Type B pancreatic cell (in vitro differentiated cells): ENCODE measurements at regions not wholly inside any gene's neighbourhood (a gene's known extent, or its start where the extent isn't known, plus 50 kb on each side); places are given as distances from the start of the nearest gene placed in this dataset.

Experiments
- DNase-seq: peaks from one replicate; pipeline ENCODE4 v3.0.0; 2021; ENCODE audit warnings: mixed read lengths; ENCODE audit not compliant: unreplicated experiment; ENCODE audit errors: extremely low spot score
- H3K27ac Mint-ChIP-seq: 2 replicates; pipeline ENCODE4 v1.8.0; 2021; ENCODE audit warnings: mild to moderate bottlenecking, mixed read lengths
- H3K27me3 Mint-ChIP-seq: 2 replicates; pipeline ENCODE4 v1.8.0; 2021; ENCODE audit warnings: mixed read lengths
- H3K36me3 Mint-ChIP-seq: 2 replicates; pipeline ENCODE4 v1.8.0; 2021; ENCODE audit warnings: mixed read lengths
- H3K4me1 Mint-ChIP-seq: one replicate; pipeline ENCODE4 v1.8.0; 2021; ENCODE audit warnings: mixed read lengths; ENCODE audit not compliant: unreplicated experiment
- H3K4me3 Mint-ChIP-seq: 2 replicates; pipeline ENCODE4 v1.8.0; 2021; ENCODE audit warnings: mild to moderate bottlenecking, mixed read lengths
- H3K9me3 Mint-ChIP-seq: 2 replicates; pipeline ENCODE4 v1.8.0; 2021; ENCODE audit warnings: mixed read lengths
- CTCF ChIP-seq: fragments of 200-600 bp; sonication (generic); conservative IDR thresholded peaks from 2 replicates; pipeline ENCODE4 v1.5.0; 2021; ENCODE audit warnings: antibody characterized with exemption, mild to moderate bottlenecking

GRCh38 chr4:71268166-71268565 is 70.7 kb upstream of the SLC4A4 start:
- Mint-ChIP-seq H3K4me3 (no peak overlapping the region), H3K9me3 (peaks cover 4% of the 10 kb centered on the region), H3K36me3 (no peaks in the 10 kb centered on the region), H3K27ac (no peak overlapping the region), H3K4me1 (peaks cover 24% of the 10 kb centered on the region), H3K27me3 (no peaks in the 10 kb centered on the region)
- no peak for DNase-seq
- no peak for TF ChIP-seq CTCF

DNA sequence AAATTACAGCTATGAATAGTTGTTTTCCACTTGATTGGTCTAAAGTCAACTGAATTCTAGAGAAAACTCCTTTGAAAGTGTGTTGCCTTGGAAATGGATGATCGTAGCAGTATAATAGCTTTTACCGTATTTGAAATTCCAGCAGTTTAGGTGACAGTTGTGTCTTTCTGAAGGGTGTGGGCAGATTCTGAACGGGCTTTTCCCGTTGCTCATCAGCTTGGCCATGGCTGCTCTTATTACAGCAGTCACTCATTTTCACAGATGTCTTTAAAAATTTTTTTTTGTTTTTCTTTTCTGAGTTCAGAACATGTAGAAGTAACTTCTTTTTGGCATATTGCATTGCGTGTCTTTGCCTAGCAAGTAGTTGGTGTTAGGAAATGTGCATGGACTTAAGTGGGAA is 69.6 kb upstream of the SLC4A4 start:
- Mint-ChIP-seq H3K4me3 (no peak overlapping the region), H3K27me3 (no peaks in the 10 kb centered on the region), H3K4me1 (peaks cover 24% of the 10 kb centered on the region), H3K36me3 (no peaks in the 10 kb centered on the region), H3K9me3 (peaks cover 4% of the 10 kb centered on the region), H3K27ac (no peak overlapping the region)
- no peak for TF ChIP-seq CTCF
- DNase-seq, result no peak

DNA sequence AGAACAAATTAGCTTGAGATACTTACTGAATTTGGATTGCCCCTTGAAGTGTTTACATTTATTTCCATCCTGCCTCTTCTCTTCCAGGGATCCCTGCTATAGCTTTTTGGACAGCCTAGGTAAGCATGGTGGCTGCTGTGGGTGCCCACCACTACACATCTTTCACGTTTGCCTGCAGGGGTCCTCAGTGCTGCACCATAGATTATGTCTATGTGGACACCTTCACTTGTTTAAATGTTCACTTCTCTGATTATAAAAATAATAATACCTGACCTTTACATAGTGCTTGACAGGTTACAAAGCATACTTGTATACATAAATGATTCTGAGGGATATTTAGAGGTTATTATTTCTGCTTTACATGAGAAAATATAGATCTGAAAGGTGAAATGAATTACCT is 67.9 kb upstream of the SLC4A4 start:
- Mint-ChIP-seq H3K9me3 (peaks cover 4% of the 10 kb centered on the region), H3K4me1 (peaks cover 27% of the 10 kb centered on the region), H3K27ac (no peak overlapping the region), H3K27me3 (no peaks in the 10 kb centered on the region), H3K36me3 (no peaks in the 10 kb centered on the region), H3K4me3 (no peak overlapping the region)
- no peak for DNase-seq
- peak; percentile 63 for TF ChIP-seq CTCF

DNA sequence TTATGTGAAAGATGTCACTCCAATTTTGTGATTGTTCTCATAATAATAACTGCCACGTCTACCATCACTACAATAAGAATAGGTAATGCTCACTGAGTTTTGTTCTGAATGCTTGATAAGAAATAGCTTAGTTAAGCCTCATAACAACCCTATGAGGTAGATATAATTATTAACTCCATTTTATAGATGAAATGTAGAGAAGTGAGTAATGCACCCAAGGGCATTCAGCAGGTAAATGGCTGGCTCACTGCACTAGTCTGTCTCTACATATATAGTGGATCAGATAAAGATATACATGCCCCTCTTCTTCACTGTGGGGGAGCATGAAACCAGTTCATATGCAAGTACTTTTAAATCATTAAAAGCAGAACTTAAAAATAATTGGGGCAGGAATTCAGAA is 65.8 kb upstream of the SLC4A4 start:
- DNase-seq, result no peak
- no peaks in the 10 kb centered on the region for H3K27me3 Mint-ChIP-seq
- H3K36me3 Mint-ChIP-seq, result no peaks in the 10 kb centered on the region
- H3K4me3 Mint-ChIP-seq, result no peak overlapping the region
- no peak overlapping the region for H3K27ac Mint-ChIP-seq
- H3K4me1 Mint-ChIP-seq, result peaks cover 16% of the 10 kb centered on the region
- TF ChIP-seq CTCF, result no peak
- H3K9me3 Mint-ChIP-seq, result peaks cover 4% of the 10 kb centered on the region

DNA sequence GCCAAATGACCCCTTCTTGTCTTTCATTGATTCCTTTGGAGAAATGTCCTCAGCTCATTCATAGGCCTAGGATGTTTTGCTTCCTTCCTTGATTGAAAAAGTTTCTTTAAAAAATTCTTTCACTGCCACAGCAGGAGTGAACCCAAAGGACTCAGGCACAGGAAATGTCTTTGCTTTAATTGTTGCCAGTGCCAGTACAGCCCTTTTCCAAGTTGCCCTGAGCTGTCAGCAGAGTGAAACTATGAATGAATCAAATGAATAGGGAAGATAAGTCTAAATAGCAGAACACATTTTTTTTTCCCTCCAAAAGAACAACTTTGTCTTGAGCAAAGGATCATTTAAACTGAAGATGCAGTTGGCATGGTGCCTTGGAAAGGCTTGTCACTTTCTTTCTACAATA is 63.8 kb upstream of the SLC4A4 start:
- no peaks in the 10 kb centered on the region for H3K27me3 Mint-ChIP-seq
- H3K4me3 Mint-ChIP-seq, result no peak overlapping the region
- no peaks in the 10 kb centered on the region for H3K9me3 Mint-ChIP-seq
- no peak for TF ChIP-seq CTCF
- peaks cover 3% of the 10 kb centered on the region for H3K4me1 Mint-ChIP-seq
- DNase-seq, result no peak
- H3K36me3 Mint-ChIP-seq, result no peaks in the 10 kb centered on the region
- no peak overlapping the region for H3K27ac Mint-ChIP-seq

- H3K27me3 Mint-ChIP-seq, result no peaks in the 10 kb centered on the region
- no peaks in the 10 kb centered on the region for H3K9me3 Mint-ChIP-seq
- H3K4me1 Mint-ChIP-seq, result peaks cover 3% of the 10 kb centered on the region
- no peak for DNase-seq
- no peak for TF ChIP-seq CTCF
- no peak overlapping the region for H3K4me3 Mint-ChIP-seq
- no peaks in the 10 kb centered on the region for H3K36me3 Mint-ChIP-seq
- H3K27ac Mint-ChIP-seq, result no peak overlapping the region
Measured at GRCh38 chr4:71275570-71275969, 63.2 kb upstream of the SLC4A4 start.
